ENCODE measurements at regions not wholly inside any gene's neighbourhood (a gene's known extent, or its start where the extent isn't known, plus 50 kb on each side); places are given as distances from the start of the nearest gene placed in this dataset.

GRCh38 chr7:21146642-21147423 is 281.1 kb upstream of the SP4 start (continued):
- TF ChIP-seq SRF (IDR thresholded peaks at IDR 0.05; ENCODE audit: low read depth) (no peak), ZFX (IDR thresholded peaks at IDR 0.05) (no peak), CEBPB (IDR thresholded peaks at IDR 0.05; ENCODE audit: low read depth) (no peak), RAD21 (IDR thresholded peaks at IDR 0.05; ENCODE audit: low read depth) (no peak), SP1 (IDR thresholded peaks at IDR 0.05; ENCODE audit: low read depth) (no peak)

GRCh38 chr7:21149809-21150208 is 278.1 kb upstream of the SP4 start:
- ATAC-seq, result no peak
- no TSS peak for BruUV-seq (replicated peaks)
- H3K27me3 ChIP-seq (ENCODE audit: insufficient read depth, low read length), result no peaks in the 10 kb centered on the region

More at GRCh38 chr7:21149809-21150208, 278.1 kb upstream of the SP4 start:
- Histone ChIP-seq H3K4me3 (replicated peaks in 1 of 2; ENCODE audit: low read depth in 1 of 2, low read length in 2 of 2) (no peak overlapping the region), H3K79me2 (ENCODE audit: insufficient read depth, low read length) (no peaks in the 10 kb centered on the region), H3K4me1 (ENCODE audit: control insufficient read depth in 1 of 2, insufficient read depth in 2 of 2, low read length in 2 of 2) (no peaks in the 10 kb centered on the region), H3K4me2 (ENCODE audit: low read length) (no peak overlapping the region), H3K9me3 (ENCODE audit: control insufficient read depth in 1 of 2, insufficient read depth in 1 of 2, low read depth in 1 of 2, low read length in 2 of 2) (no peaks in the 10 kb centered on the region), H3K27ac (ENCODE audit: low read depth, low read length) (no peak overlapping the region), H3K9ac (ENCODE audit: low read length) (no peak overlapping the region), H2AFZ (ENCODE audit: low read depth, low read length, poor library complexity, severe bottlenecking) (no peak overlapping the region), H3K9me2 (ENCODE audit: insufficient read depth) (no peaks in the 10 kb centered on the region), H3K36me3 (ENCODE audit: control insufficient read depth in 1 of 2, insufficient read depth in 2 of 2, low read length in 2 of 2) (no peaks in the 10 kb centered on the region), H4K20me1 (ENCODE audit: insufficient read depth) (no peaks in the 10 kb centered on the region)
- intact Hi-C loops (cut with micrococcal nuclease), result no loop called here
- ChIA-PET CTCF (no interaction called here), RAD21 (ENCODE audit: low non-redundant PET in 1 of 2, low total read pairs in 2 of 2, uncharacterized antibody in 2 of 2, unreplicated experiment in 2 of 2) (no interaction called here), POLR2A (no interaction called here)
- DNase-seq (ENCODE audit: low read depth, low spot score), result no peak
- TF ChIP-seq TCF7L2 (IDR thresholded peaks at IDR 0.05; ENCODE audit: borderline replicate concordance, extremely low read depth, insufficient read depth, insufficient read length), result no peak
- no peak for TF ChIP-seq POLR2A (IDR thresholded peaks at IDR 0.05; ENCODE audit: borderline replicate concordance, extremely low read depth, insufficient read depth, insufficient read length)
- TF ChIP-seq RAD21 (IDR thresholded peaks at IDR 0.05; ENCODE audit: low read depth), result no peak
- TF ChIP-seq JUND (IDR thresholded peaks at IDR 0.05), result no peak
- no peak for TF ChIP-seq REST (IDR thresholded peaks at IDR 0.05; ENCODE audit: low read depth)
- TF ChIP-seq CEBPB (IDR thresholded peaks at IDR 0.05; ENCODE audit: low read depth), result no peak
- TF ChIP-seq FOSL1 (IDR thresholded peaks at IDR 0.05; ENCODE audit: low read depth), result no peak
- TF ChIP-seq ZNF274 (IDR thresholded peaks at IDR 0.05; ENCODE audit: low read depth, low read length), result no peak

All from HCT116 (cell line).